ENCODE measurements at regions not wholly inside any gene's neighbourhood (a gene's known extent, or its start where the extent isn't known, plus 50 kb on each side); places are given as distances from the start of the nearest gene placed in this dataset.

DNA sequence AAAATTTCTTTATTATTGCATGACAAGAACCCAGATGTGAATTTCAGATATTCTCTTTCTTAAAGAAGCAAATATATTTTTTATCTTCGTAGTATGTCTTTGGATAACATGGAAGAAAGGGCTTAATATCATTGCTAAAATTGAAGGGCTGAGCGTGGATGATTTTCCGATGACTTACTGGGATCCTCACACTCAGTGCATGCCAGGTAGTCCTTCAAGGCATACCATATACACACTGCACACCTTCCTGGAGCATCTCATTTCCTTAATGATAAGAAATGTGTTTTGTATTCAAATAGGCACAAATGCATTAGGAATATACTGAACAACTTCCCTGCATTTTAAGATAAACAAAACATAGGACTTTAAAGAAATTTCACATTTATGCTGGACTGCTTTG lies 193.9 kb upstream of the MAP3K7 start:
- H3K9me3 ChIP-seq, result no peaks in the 10 kb centered on the region

GRCh38 chr6:90780141-90780540 lies 193.3 kb upstream of the MAP3K7 start:
- Histone ChIP-seq H3K36me3 (no peaks in the 10 kb centered on the region), H3K9me3 (no peaks in the 10 kb centered on the region), H3K4me3 (no peak overlapping the region), H3K27me3 (no peaks in the 10 kb centered on the region), H3K27ac (no peak overlapping the region), H3K4me1 (no peaks in the 10 kb centered on the region)
- DNase-seq, result no peak
- TF ChIP-seq, protein P1, sequence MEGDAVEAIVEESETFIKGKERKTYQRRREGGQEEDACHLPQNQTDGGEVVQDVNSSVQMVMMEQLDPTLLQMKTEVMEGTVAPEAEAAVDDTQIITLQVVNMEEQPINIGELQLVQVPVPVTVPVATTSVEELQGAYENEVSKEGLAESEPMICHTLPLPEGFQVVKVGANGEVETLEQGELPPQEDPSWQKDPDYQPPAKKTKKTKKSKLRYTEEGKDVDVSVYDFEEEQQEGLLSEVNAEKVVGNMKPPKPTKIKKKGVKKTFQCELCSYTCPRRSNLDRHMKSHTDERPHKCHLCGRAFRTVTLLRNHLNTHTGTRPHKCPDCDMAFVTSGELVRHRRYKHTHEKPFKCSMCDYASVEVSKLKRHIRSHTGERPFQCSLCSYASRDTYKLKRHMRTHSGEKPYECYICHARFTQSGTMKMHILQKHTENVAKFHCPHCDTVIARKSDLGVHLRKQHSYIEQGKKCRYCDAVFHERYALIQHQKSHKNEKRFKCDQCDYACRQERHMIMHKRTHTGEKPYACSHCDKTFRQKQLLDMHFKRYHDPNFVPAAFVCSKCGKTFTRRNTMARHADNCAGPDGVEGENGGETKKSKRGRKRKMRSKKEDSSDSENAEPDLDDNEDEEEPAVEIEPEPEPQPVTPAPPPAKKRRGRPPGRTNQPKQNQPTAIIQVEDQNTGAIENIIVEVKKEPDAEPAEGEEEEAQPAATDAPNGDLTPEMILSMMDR (IDR thresholded peaks at IDR 0.05), result no peak
- no peak for ATAC-seq
- intact Hi-C loops (cut with DNase I), result no loop called here

More for the DNA sequence above, 193.9 kb upstream of the MAP3K7 start:
- Histone ChIP-seq H3K27ac (no peak overlapping the region), H3K36me3 (no peaks in the 10 kb centered on the region), H3K4me3 (no peak overlapping the region), H3K4me1 (no peaks in the 10 kb centered on the region), H3K27me3 (no peaks in the 10 kb centered on the region)
- DNase-seq, result no peak
- intact Hi-C loops (cut with DNase I), result no loop called here
- TF ChIP-seq, protein P1 (IDR thresholded peaks at IDR 0.05), result no peak
- no peak for ATAC-seq

DNA sequence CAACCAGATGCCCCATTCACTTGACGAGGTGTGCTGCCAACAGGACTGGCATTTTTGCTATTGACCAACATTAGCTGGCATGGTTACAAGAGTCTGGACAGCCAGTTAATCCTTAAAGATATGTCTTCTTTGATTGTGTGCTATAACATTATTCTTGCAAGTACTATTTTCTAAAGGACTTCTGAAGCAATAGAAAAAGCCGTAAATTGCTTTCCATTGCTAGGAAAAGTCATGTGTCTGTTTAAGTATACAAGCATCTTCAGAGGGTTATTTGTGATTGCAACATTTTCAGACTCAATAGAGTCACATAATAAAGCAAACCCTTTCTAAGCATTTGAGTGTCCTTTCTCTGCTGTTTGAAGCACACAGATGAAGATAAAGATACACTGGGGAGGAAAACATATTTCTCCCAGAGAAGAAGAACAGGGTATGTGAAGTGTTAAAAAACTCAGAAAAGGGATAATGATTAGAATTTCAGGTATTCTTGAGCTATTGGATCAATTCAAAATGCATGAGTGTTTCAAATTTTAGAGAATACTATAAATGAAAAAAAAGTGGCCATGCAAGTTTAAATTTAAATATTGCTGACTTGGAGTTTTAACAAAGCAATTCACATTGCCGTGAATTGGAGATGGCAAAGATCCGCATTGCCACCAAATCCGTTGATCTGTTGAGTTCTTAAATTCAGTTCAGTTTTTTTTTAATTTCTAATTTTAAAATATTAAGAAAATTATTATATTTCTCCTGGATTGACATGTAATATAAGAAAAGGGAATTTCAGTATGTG lies 191.7 kb upstream of the MAP3K7 start:
- H3K27ac ChIP-seq, result no peak overlapping the region
- ATAC-seq (no peak), DNase-seq (no peak)
- no peaks in the 10 kb centered on the region for H3K4me1 ChIP-seq
- intact Hi-C loops (cut with DNase I), result no loop called here
- no peaks in the 10 kb centered on the region for H3K9me3 ChIP-seq
- TF ChIP-seq, protein P1 (IDR thresholded peaks at IDR 0.05), result no peak
- no peaks in the 10 kb centered on the region for H3K36me3 ChIP-seq
- H3K4me3 ChIP-seq, result no peak overlapping the region
- no peaks in the 10 kb centered on the region for H3K27me3 ChIP-seq

- TF ChIP-seq, protein P1 (IDR thresholded peaks at IDR 0.05), result no peak
- intact Hi-C loops (cut with DNase I), result no loop called here
- no peak overlapping the region for H3K27ac ChIP-seq
- ATAC-seq (no peak), DNase-seq (no peak)
- no peaks in the 10 kb centered on the region for H3K4me1 ChIP-seq
- no peaks in the 10 kb centered on the region for H3K36me3 ChIP-seq
- no peaks in the 10 kb centered on the region for H3K27me3 ChIP-seq
- H3K4me3 ChIP-seq, result no peak overlapping the region
- no peaks in the 10 kb centered on the region for H3K9me3 ChIP-seq
Measured at GRCh38 chr6:90770778-90771177, 183.9 kb upstream of the MAP3K7 start.

DNA sequence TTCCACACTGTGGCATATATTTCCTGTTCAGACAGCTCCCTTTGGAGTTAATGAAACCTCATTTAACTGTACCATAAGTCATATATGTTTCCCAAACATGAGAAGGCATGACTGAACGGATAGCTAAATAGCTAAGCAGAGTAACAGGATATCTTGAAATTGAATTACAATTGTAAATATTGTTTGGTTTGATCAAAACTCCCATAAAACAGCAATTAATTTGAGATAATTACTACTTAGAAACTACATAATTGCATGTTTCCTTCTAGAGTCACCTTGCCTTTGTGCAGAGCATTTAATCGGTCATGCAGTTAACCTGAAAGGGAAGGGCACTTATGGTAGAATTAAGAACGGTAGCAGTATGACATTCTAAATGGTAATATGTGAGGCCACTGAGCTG lies 179.0 kb upstream of the MAP3K7 start:
- DNase-seq (no peak), ATAC-seq (no peak)
- TF ChIP-seq, protein P1 (IDR thresholded peaks at IDR 0.05), result no peak

More for the DNA sequence above, 179.0 kb upstream of the MAP3K7 start:
- Histone ChIP-seq H3K4me1 (no peaks in the 10 kb centered on the region), H3K36me3 (no peaks in the 10 kb centered on the region), H3K9me3 (no peaks in the 10 kb centered on the region), H3K27me3 (no peaks in the 10 kb centered on the region), H3K27ac (no peak overlapping the region), H3K4me3 (no peak overlapping the region)
- intact Hi-C loops (cut with DNase I), result no loop called here

Measured in upper lobe of right lung (tissue), 1 donor.